Kidney (tissue), 13 donors: ENCODE measurements at regions not wholly inside any gene's neighbourhood (a gene's known extent, or its start where the extent isn't known, plus 50 kb on each side); places are given as distances from the start of the nearest gene placed in this dataset.

ENCODE experiments used
- DNase-seq, 5 donors: peaks; one replicate each; pipeline ENCODE4 v3.0.0-alpha.2; 2013 to 2020
- FAIRE-seq: peaks from 2 replicates; lab custom pipeline; 2012; peaks lifted over from hg19 to GRCh38; lab: Jason Lieb, UNC
- H3K27ac ChIP-seq, 2 donors: one replicate each; pipeline ENCODE4 v1.7.0; 2013; ENCODE audit warnings: low read depth in 2 of 2, low read length in 2 of 2, inconsistent platforms in 1 of 2
- H3K27me3 ChIP-seq: one replicate; pipeline ENCODE4 v1.7.1; 2013; ENCODE audit warnings: low read length, inconsistent platforms; ENCODE audit not compliant: control insufficient read depth, insufficient read depth
- H3K36me3 ChIP-seq, 3 donors: one replicate each; pipeline versions ENCODE4 v1.7.0 to v1.7.1; 2013; ENCODE audit warnings: low read length in 3 of 3, control low read depth in 1 of 3, inconsistent platforms in 1 of 3; ENCODE audit not compliant: insufficient read depth in 3 of 3, control insufficient read depth in 2 of 3
- H3K4me1 ChIP-seq, 3 donors: one replicate each; pipeline versions ENCODE4 v1.7.0 to v1.7.1; 2013; ENCODE audit warnings: low read length in 3 of 3, inconsistent platforms in 1 of 3, low read depth in 1 of 3; ENCODE audit not compliant: control insufficient read depth in 2 of 3, insufficient read depth in 2 of 3
- H3K4me3 ChIP-seq, 3 donors: one replicate each; pipeline versions ENCODE4 v1.7.0 to v1.8.1; 2013; ENCODE audit warnings: low read length in 3 of 3, control low read depth in 1 of 3, inconsistent platforms in 1 of 3
- H3K9ac ChIP-seq, 3 donors: one replicate each; pipeline versions ENCODE4 v1.7.0 to v1.7.1; 2013; ENCODE audit warnings: low read length in 3 of 3, control low read depth in 1 of 3, inconsistent platforms in 1 of 3
- H3K9me3 ChIP-seq, 3 donors: one replicate each; pipeline versions ENCODE4 v1.7.0 to v1.7.1; 2013; ENCODE audit warnings: low read length in 3 of 3, control low read depth in 1 of 3, inconsistent platforms in 1 of 3; ENCODE audit not compliant: control insufficient read depth in 2 of 3, insufficient read depth in 1 of 3
- CTCF ChIP-seq: IDR thresholded peaks from 3 replicates; pipeline ENCODE4 v1.5.1; 2012; ENCODE audit warnings: mild to moderate bottlenecking, moderate library complexity, borderline replicate concordance; ENCODE audit not compliant: insufficient read depth; ENCODE audit errors: extremely low read depth
- intact Hi-C: fragments of 100-400 bp; cut with DNase I; formaldehyde crosslinking; loops from one replicate; pipeline ENCODE4 v1.11.1; 2022
- donor health status: control.
- donor health status: control.
- donor health status: control.
- donor health status: control.
- donor health status: control.
- donor health status: DM: yes; HTN: yes; CAD: no.
- donor health status: Normal renal cell carcinoma (clear cell type).

- DNase-seq, result no peak
- FAIRE-seq, result no peak
- TF ChIP-seq CTCF, result no peak
These were observed 152.9 kb downstream of the ERMARD start for GRCh38 chr6:169904051-169904922.

GRCh38 chr6:169903122-169903521 lies 151.7 kb downstream of the ERMARD start:
- DNase-seq, result no peak
- no peak for FAIRE-seq
- no peak for TF ChIP-seq CTCF

More at GRCh38 chr6:169904051-169904922, 152.9 kb downstream of the ERMARD start:
- Histone ChIP-seq H3K36me3 (no peaks in the 10 kb centered on the region), H3K4me3 (no peak overlapping the region), H3K9ac (no peak overlapping the region), H3K4me1 (peaks cover 0 to 15% (median 0%) of the 10 kb centered on the region in 3 donors), H3K27me3 (no peaks in the 10 kb centered on the region), H3K9me3 (no peaks in the 10 kb centered on the region), H3K27ac (no peak overlapping the region)
- intact Hi-C loops, result no loop called here

GRCh38 chr6:169902604-169903003 lies 151.2 kb downstream of the ERMARD start:
- no peak for TF ChIP-seq CTCF
- no peaks in the 10 kb centered on the region for H3K9me3 ChIP-seq
- H3K4me3 ChIP-seq, result no peak overlapping the region
- intact Hi-C loops, result no loop called here
- H3K27me3 ChIP-seq, result no peaks in the 10 kb centered on the region
- DNase-seq, result no peak
- H3K4me1 ChIP-seq, result peaks cover 0 to 15% (median 0%) of the 10 kb centered on the region in 3 donors
- no peak for FAIRE-seq
- H3K27ac ChIP-seq, result no peak overlapping the region
- H3K9ac ChIP-seq, result no peak overlapping the region
- H3K36me3 ChIP-seq, result no peaks in the 10 kb centered on the region

More at GRCh38 chr6:169903122-169903521, 151.7 kb downstream of the ERMARD start:
- H3K4me3 ChIP-seq, result no peak overlapping the region
- no peak overlapping the region for H3K9ac ChIP-seq
- H3K27ac ChIP-seq, result no peak overlapping the region
- peaks cover 0 to 15% (median 0%) of the 10 kb centered on the region in 3 donors for H3K4me1 ChIP-seq
- no peaks in the 10 kb centered on the region for H3K36me3 ChIP-seq
- intact Hi-C loops, result no loop called here
- H3K9me3 ChIP-seq, result no peaks in the 10 kb centered on the region
- H3K27me3 ChIP-seq, result no peaks in the 10 kb centered on the region
